ENCODE measurements at regions not wholly inside any gene's neighbourhood (a gene's known extent, or its start where the extent isn't known, plus 50 kb on each side); places are given as distances from the start of the nearest gene placed in this dataset.

DNA sequence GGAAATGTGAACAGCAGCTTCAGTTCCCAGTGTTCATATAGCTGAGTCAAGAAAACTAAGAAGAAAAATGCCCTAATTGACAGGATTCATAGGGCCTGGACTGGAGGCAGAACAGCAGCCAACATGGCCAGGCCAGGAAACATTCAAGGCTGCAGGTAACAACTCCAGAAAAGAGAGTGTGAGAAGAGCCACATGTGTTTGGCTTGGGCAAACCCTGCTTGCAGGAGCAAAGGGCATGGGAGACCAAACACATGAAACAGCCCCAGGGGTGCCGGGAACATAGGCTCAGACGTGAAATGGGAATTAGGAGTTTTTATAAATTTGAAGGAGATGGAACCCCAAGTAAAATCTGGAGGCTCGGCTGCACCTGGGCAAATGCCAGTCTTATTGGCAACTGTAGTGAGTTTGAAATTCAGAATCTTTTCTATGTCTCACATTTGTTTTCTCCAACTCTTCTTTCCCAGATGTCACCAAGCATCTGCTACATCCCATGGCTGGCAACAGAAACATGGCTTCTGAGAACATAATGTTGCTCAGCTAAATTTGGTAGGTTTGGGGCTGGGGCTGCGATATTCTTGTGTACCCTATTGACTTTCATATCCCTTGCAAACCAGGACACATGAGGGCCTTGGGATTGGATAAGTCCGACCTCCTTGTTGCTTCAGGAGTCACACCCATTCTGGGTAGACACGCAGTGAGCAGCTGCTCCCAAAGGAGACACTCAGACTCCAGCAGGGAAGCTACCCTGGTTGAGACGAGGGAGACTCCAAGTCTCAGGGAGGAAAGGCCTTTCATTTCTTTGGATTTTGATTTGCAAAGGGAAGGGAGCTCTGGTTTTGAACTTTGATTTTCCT lies 98.9 kb upstream of the CLSTN2 start:
- Mint-ChIP-seq H3K27me3 (ENCODE audit: low read depth) (no peaks in the 10 kb centered on the region), H3K36me3 (no peaks in the 10 kb centered on the region), H3K4me3 (no peak overlapping the region), H3K27ac (no peak overlapping the region), H3K4me1 (peaks cover 22% of the 10 kb centered on the region), H3K9me3 (no peaks in the 10 kb centered on the region)
- ChIA-PET POLR2A (no interaction called here), CTCF (no interaction called here)
- TF ChIP-seq KAT7 (CRISPR knock-in tag; IDR thresholded peaks at IDR 0.05; ENCODE audit: borderline replicate concordance) (no peak), ZNF121 (CRISPR knock-in tag; IDR thresholded peaks at IDR 0.05) (no peak), NR3C1 (CRISPR knock-in tag; conservative IDR thresholded peaks at IDR 0.05; ENCODE audit: low read depth) (no peak), PRRX2 (CRISPR knock-in tag; IDR thresholded peaks at IDR 0.05) (no peak), CREB1 (CRISPR knock-in tag; IDR thresholded peaks at IDR 0.05) (no peak), ATF1 (CRISPR knock-in tag; IDR thresholded peaks at IDR 0.05) (no peak), OVOL2 (CRISPR knock-in tag; IDR thresholded peaks at IDR 0.05; ENCODE audit: borderline replicate concordance) (no peak), GTF2I (CRISPR knock-in tag; conservative IDR thresholded peaks at IDR 0.05) (no peak)
- TF ChIP-seq, protein P1, sequence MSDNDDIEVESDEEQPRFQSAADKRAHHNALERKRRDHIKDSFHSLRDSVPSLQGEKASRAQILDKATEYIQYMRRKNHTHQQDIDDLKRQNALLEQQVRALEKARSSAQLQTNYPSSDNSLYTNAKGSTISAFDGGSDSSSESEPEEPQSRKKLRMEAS (CRISPR knock-in tag; IDR thresholded peaks at IDR 0.05): no peak
- TF ChIP-seq, protein P2, sequence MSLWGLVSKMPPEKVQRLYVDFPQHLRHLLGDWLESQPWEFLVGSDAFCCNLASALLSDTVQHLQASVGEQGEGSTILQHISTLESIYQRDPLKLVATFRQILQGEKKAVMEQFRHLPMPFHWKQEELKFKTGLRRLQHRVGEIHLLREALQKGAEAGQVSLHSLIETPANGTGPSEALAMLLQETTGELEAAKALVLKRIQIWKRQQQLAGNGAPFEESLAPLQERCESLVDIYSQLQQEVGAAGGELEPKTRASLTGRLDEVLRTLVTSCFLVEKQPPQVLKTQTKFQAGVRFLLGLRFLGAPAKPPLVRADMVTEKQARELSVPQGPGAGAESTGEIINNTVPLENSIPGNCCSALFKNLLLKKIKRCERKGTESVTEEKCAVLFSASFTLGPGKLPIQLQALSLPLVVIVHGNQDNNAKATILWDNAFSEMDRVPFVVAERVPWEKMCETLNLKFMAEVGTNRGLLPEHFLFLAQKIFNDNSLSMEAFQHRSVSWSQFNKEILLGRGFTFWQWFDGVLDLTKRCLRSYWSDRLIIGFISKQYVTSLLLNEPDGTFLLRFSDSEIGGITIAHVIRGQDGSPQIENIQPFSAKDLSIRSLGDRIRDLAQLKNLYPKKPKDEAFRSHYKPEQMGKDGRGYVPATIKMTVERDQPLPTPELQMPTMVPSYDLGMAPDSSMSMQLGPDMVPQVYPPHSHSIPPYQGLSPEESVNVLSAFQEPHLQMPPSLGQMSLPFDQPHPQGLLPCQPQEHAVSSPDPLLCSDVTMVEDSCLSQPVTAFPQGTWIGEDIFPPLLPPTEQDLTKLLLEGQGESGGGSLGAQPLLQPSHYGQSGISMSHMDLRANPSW (CRISPR knock-in tag; conservative IDR thresholded peaks at IDR 0.05; ENCODE audit: low read depth): no peak
- TF ChIP-seq, protein P3, sequence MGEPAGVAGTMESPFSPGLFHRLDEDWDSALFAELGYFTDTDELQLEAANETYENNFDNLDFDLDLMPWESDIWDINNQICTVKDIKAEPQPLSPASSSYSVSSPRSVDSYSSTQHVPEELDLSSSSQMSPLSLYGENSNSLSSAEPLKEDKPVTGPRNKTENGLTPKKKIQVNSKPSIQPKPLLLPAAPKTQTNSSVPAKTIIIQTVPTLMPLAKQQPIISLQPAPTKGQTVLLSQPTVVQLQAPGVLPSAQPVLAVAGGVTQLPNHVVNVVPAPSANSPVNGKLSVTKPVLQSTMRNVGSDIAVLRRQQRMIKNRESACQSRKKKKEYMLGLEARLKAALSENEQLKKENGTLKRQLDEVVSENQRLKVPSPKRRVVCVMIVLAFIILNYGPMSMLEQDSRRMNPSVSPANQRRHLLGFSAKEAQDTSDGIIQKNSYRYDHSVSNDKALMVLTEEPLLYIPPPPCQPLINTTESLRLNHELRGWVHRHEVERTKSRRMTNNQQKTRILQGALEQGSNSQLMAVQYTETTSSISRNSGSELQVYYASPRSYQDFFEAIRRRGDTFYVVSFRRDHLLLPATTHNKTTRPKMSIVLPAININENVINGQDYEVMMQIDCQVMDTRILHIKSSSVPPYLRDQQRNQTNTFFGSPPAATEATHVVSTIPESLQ (CRISPR knock-in tag; IDR thresholded peaks at IDR 0.05): no peak
- no peak for DNase-seq (ENCODE audit: low spot score)
- ATAC-seq: no peak

DNA sequence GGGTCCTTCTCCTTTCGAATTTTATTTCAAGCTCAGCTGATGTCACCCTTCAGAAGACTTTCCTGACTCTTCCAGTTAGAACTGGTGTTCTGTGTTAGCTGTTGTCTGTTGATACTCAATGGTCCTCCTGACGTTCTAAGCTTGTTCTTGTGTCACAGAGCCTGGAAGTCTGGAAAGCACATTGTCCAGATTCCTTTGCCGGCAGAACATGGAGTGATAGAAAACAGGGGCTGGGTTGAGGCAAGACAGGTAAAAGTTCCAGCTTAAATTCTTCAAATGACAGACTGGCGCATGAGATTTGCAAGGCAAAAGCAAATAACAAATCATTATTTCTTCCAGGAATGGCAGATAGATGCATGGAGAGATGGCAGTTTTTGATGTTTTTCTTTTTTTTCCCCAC lies 102.0 kb upstream of the CLSTN2 start:
- Mint-ChIP-seq H3K4me1 (peaks cover 14% of the 10 kb centered on the region; the same call in 1 of the 2 replicates), H3K36me3 (no peaks in the 10 kb centered on the region), H3K27me3 (ENCODE audit: low read depth) (no peaks in the 10 kb centered on the region), H3K9me3 (no peaks in the 10 kb centered on the region), H3K4me3 (no peak overlapping the region), H3K27ac (no peak overlapping the region)
- POLR2A ChIA-PET: no interaction called here
- ATAC-seq: no peak
- no peak for DNase-seq (ENCODE audit: low spot score)
- CTCF ChIA-PET: no interaction called here
- TF ChIP-seq TCF7 (CRISPR knock-in tag; IDR thresholded peaks at IDR 0.05; ENCODE audit: low read depth) (no peak), FOXP1 (CRISPR knock-in tag; IDR thresholded peaks at IDR 0.05; ENCODE audit: borderline replicate concordance) (no peak), ZNF671 (CRISPR knock-in tag; IDR thresholded peaks at IDR 0.05) (no peak), JAZF1 (CRISPR knock-in tag; IDR thresholded peaks at IDR 0.05) (no peak)
- TF ChIP-seq, protein P4, sequence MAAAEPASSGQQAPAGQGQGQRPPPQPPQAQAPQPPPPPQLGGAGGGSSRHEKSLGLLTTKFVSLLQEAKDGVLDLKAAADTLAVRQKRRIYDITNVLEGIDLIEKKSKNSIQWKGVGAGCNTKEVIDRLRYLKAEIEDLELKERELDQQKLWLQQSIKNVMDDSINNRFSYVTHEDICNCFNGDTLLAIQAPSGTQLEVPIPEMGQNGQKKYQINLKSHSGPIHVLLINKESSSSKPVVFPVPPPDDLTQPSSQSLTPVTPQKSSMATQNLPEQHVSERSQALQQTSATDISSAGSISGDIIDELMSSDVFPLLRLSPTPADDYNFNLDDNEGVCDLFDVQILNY (CRISPR knock-in tag; IDR thresholded peaks at IDR 0.05): no peak
- TF ChIP-seq, protein P5, sequence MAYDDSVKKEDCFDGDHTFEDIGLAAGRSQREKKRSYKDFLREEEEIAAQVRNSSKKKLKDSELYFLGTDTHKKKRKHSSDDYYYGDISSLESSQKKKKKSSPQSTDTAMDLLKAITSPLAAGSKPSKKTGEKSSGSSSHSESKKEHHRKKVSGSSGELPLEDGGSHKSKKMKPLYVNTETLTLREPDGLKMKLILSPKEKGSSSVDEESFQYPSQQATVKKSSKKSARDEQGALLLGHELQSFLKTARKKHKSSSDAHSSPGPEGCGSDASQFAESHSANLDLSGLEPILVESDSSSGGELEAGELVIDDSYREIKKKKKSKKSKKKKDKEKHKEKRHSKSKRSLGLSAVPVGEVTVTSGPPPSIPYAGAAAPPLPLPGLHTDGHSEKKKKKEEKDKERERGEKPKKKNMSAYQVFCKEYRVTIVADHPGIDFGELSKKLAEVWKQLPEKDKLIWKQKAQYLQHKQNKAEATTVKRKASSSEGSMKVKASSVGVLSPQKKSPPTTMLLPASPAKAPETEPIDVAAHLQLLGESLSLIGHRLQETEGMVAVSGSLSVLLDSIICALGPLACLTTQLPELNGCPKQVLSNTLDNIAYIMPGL (CRISPR knock-in tag; IDR thresholded peaks at IDR 0.05): no peak
- TF ChIP-seq, protein P6, sequence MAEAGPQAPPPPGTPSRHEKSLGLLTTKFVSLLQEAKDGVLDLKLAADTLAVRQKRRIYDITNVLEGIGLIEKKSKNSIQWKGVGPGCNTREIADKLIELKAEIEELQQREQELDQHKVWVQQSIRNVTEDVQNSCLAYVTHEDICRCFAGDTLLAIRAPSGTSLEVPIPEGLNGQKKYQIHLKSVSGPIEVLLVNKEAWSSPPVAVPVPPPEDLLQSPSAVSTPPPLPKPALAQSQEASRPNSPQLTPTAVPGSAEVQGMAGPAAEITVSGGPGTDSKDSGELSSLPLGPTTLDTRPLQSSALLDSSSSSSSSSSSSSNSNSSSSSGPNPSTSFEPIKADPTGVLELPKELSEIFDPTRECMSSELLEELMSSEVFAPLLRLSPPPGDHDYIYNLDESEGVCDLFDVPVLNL (CRISPR knock-in tag; IDR thresholded peaks at IDR 0.05; ENCODE audit: borderline replicate concordance, low read depth): no peak
- TF ChIP-seq, protein P7, sequence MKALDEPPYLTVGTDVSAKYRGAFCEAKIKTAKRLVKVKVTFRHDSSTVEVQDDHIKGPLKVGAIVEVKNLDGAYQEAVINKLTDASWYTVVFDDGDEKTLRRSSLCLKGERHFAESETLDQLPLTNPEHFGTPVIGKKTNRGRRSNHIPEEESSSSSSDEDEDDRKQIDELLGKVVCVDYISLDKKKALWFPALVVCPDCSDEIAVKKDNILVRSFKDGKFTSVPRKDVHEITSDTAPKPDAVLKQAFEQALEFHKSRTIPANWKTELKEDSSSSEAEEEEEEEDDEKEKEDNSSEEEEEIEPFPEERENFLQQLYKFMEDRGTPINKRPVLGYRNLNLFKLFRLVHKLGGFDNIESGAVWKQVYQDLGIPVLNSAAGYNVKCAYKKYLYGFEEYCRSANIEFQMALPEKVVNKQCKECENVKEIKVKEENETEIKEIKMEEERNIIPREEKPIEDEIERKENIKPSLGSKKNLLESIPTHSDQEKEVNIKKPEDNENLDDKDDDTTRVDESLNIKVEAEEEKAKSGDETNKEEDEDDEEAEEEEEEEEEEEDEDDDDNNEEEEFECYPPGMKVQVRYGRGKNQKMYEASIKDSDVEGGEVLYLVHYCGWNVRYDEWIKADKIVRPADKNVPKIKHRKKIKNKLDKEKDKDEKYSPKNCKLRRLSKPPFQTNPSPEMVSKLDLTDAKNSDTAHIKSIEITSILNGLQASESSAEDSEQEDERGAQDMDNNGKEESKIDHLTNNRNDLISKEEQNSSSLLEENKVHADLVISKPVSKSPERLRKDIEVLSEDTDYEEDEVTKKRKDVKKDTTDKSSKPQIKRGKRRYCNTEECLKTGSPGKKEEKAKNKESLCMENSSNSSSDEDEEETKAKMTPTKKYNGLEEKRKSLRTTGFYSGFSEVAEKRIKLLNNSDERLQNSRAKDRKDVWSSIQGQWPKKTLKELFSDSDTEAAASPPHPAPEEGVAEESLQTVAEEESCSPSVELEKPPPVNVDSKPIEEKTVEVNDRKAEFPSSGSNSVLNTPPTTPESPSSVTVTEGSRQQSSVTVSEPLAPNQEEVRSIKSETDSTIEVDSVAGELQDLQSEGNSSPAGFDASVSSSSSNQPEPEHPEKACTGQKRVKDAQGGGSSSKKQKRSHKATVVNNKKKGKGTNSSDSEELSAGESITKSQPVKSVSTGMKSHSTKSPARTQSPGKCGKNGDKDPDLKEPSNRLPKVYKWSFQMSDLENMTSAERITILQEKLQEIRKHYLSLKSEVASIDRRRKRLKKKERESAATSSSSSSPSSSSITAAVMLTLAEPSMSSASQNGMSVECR (CRISPR knock-in tag; IDR thresholded peaks at IDR 0.05; ENCODE audit: borderline replicate concordance): no peak

Data from WTC11 (cell line).